Loucy (cell line): ENCODE measurements at regions not wholly inside any gene's neighbourhood (a gene's known extent, or its start where the extent isn't known, plus 50 kb on each side); places are given as distances from the start of the nearest gene placed in this dataset.

Experiments used
- H2AFZ ChIP-seq: fragments of 200-600 bp; sonication (generic); 2 replicates; pipeline ENCODE4 v1.6.0; 2016; ENCODE audit warnings: antibody characterized with exemption, mild to moderate bottlenecking, low read length, moderate library complexity
- H3F3A ChIP-seq: fragments of 200-600 bp; 2 replicates; pipeline ENCODE4 v1.6.0; 2016; ENCODE audit warnings: antibody characterized with exemption, low read depth, mild to moderate bottlenecking
- H3K27me3 ChIP-seq: fragments of 200-600 bp; sonication (generic); 2 replicates; pipeline ENCODE4 v1.6.1; 2014; ENCODE audit warnings: low read length, mild to moderate bottlenecking; ENCODE audit not compliant: insufficient read depth, poor library complexity, severe bottlenecking
- H3K36me3 ChIP-seq: fragments of 200-600 bp; sonication (generic); 2 replicates; pipeline ENCODE4 v1.6.1; 2016; ENCODE audit warnings: low read length; ENCODE audit not compliant: insufficient read depth
- H3K4me1 ChIP-seq: fragments of 200-600 bp; sonication (generic); 2 replicates; pipeline ENCODE4 v1.5.1; 2014; ENCODE audit warnings: low read length, mild to moderate bottlenecking; ENCODE audit not compliant: insufficient read depth, poor library complexity, severe bottlenecking
- H3K4me2 ChIP-seq: fragments of 200-600 bp; sonication (generic); 2 replicates; pipeline ENCODE4 v1.6.0; 2014; ENCODE audit warnings: antibody characterized with exemption, low read length, low read depth, mild to moderate bottlenecking; ENCODE audit not compliant: poor library complexity, severe bottlenecking
- H3K4me3 ChIP-seq: fragments of 200-600 bp; sonication (generic); 2 replicates; pipeline ENCODE4 v1.5.1; 2014; ENCODE audit warnings: low read length, mild to moderate bottlenecking, mixed read lengths; ENCODE audit not compliant: poor library complexity, severe bottlenecking
- H3K79me2 ChIP-seq: fragments of 200-600 bp; sonication (generic); 2 replicates; pipeline ENCODE4 v1.6.1; 2014; ENCODE audit warnings: low read length; ENCODE audit not compliant: insufficient read depth
- H3K9ac ChIP-seq: fragments of 200-600 bp; sonication (generic); 2 replicates; pipeline ENCODE4 v1.6.0; 2014; ENCODE audit warnings: mild to moderate bottlenecking, low read depth, low read length, moderate library complexity; ENCODE audit not compliant: poor library complexity, severe bottlenecking
- H3K9me2 ChIP-seq: fragments of 200-600 bp; sonication (generic); replicated peaks from 2 replicates; pipeline ENCODE4 v1.6.1; 2016; ENCODE audit warnings: low read depth, low read length, mixed read lengths
- H3K9me3 ChIP-seq: fragments of 200-600 bp; sonication (generic); 2 replicates; pipeline ENCODE4 v1.6.1; 2014; ENCODE audit warnings: mild to moderate bottlenecking, antibody characterized with exemption, low read length, low read depth; ENCODE audit not compliant: insufficient read depth
- H4K20me1 ChIP-seq: fragments of 200-600 bp; sonication (generic); 2 replicates; pipeline ENCODE4 v1.6.0; 2014; ENCODE audit warnings: antibody characterized with exemption, low read length, mild to moderate bottlenecking; ENCODE audit not compliant: insufficient read depth, poor library complexity, severe bottlenecking
- CTCF ChIP-seq: fragments of 200-600 bp; sonication (generic); conservative IDR thresholded peaks from 2 replicates; pipeline ENCODE4 v1.5.1; 2014; ENCODE audit warnings: mild to moderate bottlenecking, antibody characterized with exemption, low read length
- EZH2phosphoT487 ChIP-seq: fragments of 200-600 bp; IDR thresholded peaks from 2 replicates; pipeline ENCODE4 v1.6.1; 2018; ENCODE audit warnings: antibody characterized with exemption, mild to moderate bottlenecking, moderate library complexity, borderline replicate concordance

- Histone ChIP-seq H3K79me2 (no peaks in the 10 kb centered on the region), H2AFZ (no peak overlapping the region), H3K9me2 (no peaks in the 10 kb centered on the region), H3K27me3 (no peaks in the 10 kb centered on the region), H3K4me3 (no peak overlapping the region), H3F3A (no peaks in the 10 kb centered on the region), H3K9ac (no peak overlapping the region), H4K20me1 (no peaks in the 10 kb centered on the region), H3K36me3 (no peaks in the 10 kb centered on the region), H3K4me2 (no peak overlapping the region), H3K4me1 (no peaks in the 10 kb centered on the region), H3K9me3 (no peaks in the 10 kb centered on the region)
- TF ChIP-seq EZH2phosphoT487 (no peak), CTCF (no peak)
These were observed 327.9 kb downstream of the TTLL7 start for GRCh38 chr1:83670909-83671565.

GRCh38 chr1:83641796-83642443 is 357.0 kb downstream of the TTLL7 start:
- H3K4me2 ChIP-seq, result no peak overlapping the region
- no peaks in the 10 kb centered on the region for H3K27me3 ChIP-seq
- no peak overlapping the region for H2AFZ ChIP-seq
- no peaks in the 10 kb centered on the region for H4K20me1 ChIP-seq
- H3K9me3 ChIP-seq, result no peaks in the 10 kb centered on the region
- no peak overlapping the region for H3K9ac ChIP-seq
- TF ChIP-seq CTCF (no peak), EZH2phosphoT487 (no peak)
- no peak overlapping the region for H3K4me3 ChIP-seq
- H3K9me2 ChIP-seq, result no peaks in the 10 kb centered on the region
- H3F3A ChIP-seq, result no peaks in the 10 kb centered on the region
- no peaks in the 10 kb centered on the region for H3K4me1 ChIP-seq
- H3K36me3 ChIP-seq, result no peaks in the 10 kb centered on the region
- H3K79me2 ChIP-seq, result no peaks in the 10 kb centered on the region

GRCh38 chr1:83641206-83641658 is 357.7 kb downstream of the TTLL7 start:
- H4K20me1 ChIP-seq, result no peaks in the 10 kb centered on the region
- H3K9ac ChIP-seq, result no peak overlapping the region
- no peaks in the 10 kb centered on the region for H3F3A ChIP-seq
- no peak overlapping the region for H3K4me2 ChIP-seq
- no peaks in the 10 kb centered on the region for H3K9me3 ChIP-seq
- H3K4me3 ChIP-seq, result no peak overlapping the region
- TF ChIP-seq CTCF, result no peak
- TF ChIP-seq EZH2phosphoT487, result no peak
- no peaks in the 10 kb centered on the region for H3K27me3 ChIP-seq
- no peaks in the 10 kb centered on the region for H3K4me1 ChIP-seq
- no peak overlapping the region for H2AFZ ChIP-seq
- H3K79me2 ChIP-seq, result no peaks in the 10 kb centered on the region
- H3K36me3 ChIP-seq, result no peaks in the 10 kb centered on the region
- no peaks in the 10 kb centered on the region for H3K9me2 ChIP-seq
